IPS DF 4.7 (cell line): ENCODE measurements at regions not wholly inside any gene's neighbourhood (a gene's known extent, or its start where the extent isn't known, plus 50 kb on each side); places are given as distances from the start of the nearest gene placed in this dataset.
"Not testable (repeated sequence)": the region's sequence is repeated elsewhere in the genome, so short reads cannot be mapped to it uniquely, and the experiment has no call there.

Experiments used
- DNase-seq: peaks from one replicate; pipeline ENCODE4 v3.0.0-alpha.2; 2013; ENCODE audit warnings: low spot score; ENCODE audit errors: extremely low read depth

DNA sequence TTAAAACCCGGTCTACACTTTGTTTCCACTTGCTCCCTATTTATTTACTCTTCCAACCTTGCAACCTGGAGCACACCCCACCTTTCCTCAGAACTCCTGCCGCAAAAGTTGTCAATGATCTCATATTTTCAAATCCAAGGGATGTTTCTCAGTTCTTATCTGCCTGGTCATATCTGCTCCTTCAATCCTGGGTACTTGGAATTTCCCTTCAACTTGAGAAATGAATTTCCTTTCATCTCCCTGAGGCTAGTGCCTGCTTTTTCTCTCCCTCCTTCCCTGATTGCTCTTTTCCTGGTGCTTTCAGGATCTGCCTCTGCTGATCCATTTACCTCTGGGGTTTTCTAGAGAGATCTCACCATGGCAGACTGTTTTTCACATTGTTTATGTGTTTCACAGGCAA, 154.8 kb upstream of the IRS2 start:
- no peak for DNase-seq

GRCh38 chr13:109940637-109941036, 154.3 kb upstream of the IRS2 start:
- DNase-seq: no peak

DNA sequence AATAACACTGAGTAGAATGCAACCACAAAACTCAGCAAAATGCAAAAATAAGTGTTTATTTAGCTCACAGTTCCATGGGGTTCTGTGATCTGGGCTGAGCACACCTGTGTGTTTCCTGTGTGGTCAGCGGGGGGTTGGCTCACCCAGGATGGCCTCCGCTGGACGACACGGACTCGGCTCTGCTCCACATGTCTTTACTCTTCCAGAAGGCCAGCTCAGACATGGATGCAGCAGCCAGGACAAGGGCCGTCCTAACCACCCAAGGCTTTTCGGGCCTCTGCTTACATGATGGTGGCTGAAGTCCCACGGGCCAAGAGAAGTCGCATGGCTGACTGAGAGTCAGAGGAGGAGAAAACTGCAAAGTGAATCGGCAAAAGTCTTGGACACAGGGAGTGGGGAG, 153.5 kb upstream of the IRS2 start:
- no peak for DNase-seq

GRCh38 chr13:109939180-109939579, 152.8 kb upstream of the IRS2 start:
- no peak for DNase-seq

DNA sequence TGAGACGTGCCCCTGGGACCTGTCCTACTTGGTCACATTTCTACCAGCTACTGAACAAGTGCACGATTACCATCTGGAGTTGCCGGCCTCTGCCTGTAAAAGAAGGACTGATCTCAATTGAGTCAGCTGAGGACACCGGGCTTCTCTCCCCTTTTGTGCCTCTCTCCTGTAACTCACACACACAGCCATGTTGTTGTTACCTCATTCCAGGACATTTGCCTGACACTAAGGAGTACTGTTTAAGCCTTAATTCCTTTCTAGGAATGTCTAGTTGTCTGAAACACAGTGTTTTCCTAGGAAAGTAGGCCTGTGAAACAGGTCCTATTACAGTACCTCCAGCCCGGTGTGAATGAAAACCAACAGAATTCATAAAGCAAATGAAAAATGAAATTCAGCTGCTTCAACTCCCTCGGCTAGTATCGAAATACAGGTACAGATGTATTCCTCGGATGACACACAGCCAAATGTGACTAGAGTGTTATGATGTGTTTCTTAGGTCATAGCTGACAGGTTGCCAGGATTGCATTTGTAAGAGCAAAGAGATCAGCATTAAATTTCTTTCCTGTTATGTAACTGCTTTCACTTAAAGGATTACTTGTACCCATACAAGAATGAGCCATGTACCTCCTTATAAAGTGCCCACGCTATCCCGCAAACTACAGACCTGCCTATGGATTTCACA, 152.0 kb upstream of the IRS2 start:
- DNase-seq: no peak

GRCh38 chr13:109934520-109934919, 148.1 kb upstream of the IRS2 start:
- not testable (repeated sequence) for DNase-seq

GRCh38 chr13:109933476-109933875, 147.1 kb upstream of the IRS2 start:
- no peak for DNase-seq

GRCh38 chr13:109924376-109924775, 138.0 kb upstream of the IRS2 start:
- no peak for DNase-seq

- no peak for DNase-seq
These were observed 136.1 kb upstream of the IRS2 start for GRCh38 chr13:109922518-109922917.

- no peak for DNase-seq
These were observed 133.5 kb upstream of the IRS2 start for GRCh38 chr13:109919715-109920375.

GRCh38 chr13:109918179-109918711, 131.9 kb upstream of the IRS2 start:
- DNase-seq: no peak

DNA sequence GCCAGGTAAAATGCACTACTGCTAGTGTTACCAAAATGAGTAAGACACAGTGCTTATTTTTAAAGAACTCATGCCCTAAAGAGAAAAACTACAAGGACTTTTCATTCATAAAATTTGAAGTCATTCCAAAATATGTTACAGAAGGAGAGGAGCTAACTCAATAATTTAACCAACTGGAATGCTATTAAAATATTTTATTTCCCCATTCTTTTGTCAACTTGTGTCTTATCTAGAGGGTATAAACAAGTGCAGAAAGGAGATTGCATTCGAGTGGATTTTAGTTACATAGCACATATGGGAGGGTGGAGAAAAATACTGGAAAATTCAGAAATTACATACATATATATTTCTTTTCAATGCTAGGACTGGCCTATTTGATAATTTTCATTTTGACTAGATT, 131.0 kb upstream of the IRS2 start:
- no peak for DNase-seq

GRCh38 chr13:109913936-109914510, 127.6 kb upstream of the IRS2 start:
- DNase-seq: no peak

- DNase-seq: no peak
These were observed 126.8 kb upstream of the IRS2 start for GRCh38 chr13:109913186-109913585.

DNA sequence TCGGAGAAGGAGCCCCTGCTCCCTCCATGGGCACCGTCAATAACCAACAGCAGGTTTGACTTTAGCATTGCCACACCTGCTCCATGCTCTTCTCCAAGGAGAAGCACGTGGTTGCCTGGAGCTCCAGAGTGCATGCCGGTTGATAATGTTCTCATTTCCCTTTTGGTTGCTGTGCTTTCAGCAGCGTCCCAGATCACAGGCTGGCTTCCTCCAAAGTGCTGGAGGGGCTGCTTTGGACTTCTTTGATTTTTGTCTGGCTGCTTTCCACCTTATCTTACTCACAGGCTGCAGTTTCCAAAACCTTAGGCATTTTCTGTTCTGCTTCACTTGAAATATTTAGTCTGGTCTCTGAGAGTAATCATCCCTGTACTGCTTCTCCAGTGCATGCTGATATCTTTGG, 123.8 kb upstream of the IRS2 start:
- no peak for DNase-seq

- no peak for DNase-seq
These were observed 120.6 kb upstream of the IRS2 start for GRCh38 chr13:109906976-109907375.

- peak; percentile 46 for DNase-seq
These were observed 117.8 kb upstream of the IRS2 start for GRCh38 chr13:109904218-109904617.

DNA sequence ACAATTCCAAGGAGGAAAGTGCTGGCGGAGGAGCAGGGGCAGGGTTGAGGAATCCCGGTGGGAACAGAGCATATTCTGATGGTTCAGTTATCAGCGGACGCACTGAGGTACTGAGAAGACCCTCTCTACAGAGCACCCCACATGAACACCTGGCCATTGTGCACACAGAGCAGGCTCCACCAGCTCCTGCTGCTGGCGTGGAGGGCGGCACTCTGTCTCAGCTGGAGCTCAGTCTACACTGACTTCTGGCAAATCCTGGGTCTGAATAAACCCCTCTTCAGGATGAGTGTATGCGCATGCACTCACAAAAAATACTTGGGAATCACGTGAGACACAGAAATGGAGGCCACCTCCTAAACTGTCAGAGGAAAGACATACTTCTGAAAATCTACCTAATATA, 114.4 kb upstream of the IRS2 start:
- DNase-seq: no peak

DNA sequence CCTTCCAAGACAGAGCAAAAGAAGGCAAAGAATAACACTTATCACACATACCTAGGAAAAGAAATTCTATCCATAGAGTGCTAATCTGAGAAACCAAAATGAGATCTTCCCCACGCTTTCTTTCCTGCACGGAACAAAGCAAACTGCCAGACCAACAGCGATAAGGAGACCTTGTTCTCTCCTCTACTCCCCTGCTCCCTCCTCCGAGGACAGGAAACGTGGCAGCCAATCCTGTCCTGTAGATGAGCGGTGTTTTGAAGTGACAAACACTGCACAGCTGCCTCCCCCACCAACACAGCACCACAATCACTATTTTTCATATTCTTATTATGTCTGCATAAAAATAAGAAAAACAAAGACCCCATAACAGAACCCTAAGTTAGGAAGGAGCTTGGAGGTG, 113.9 kb upstream of the IRS2 start:
- no peak for DNase-seq

- DNase-seq: no peak
These were observed 113.4 kb upstream of the IRS2 start for GRCh38 chr13:109899748-109900147.

DNA sequence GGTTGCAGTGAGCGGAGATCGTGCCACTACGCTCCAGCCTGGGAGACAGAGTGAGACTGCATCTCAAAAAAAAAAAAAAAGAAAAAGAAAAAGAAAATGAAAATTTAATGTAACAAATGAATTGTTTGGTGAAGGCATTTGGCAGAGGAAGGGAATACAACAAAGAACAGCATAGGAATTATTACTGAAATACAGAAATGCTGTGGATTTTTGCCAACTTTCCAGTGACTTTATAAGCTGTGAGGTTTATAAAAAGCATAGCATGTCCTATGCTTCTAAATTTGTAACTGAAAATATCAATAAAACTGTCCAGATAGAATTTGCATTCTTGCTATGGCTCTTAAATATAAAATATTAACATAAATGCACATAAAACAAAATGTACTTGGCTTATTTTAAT, 112.9 kb upstream of the IRS2 start:
- DNase-seq: no peak

DNA sequence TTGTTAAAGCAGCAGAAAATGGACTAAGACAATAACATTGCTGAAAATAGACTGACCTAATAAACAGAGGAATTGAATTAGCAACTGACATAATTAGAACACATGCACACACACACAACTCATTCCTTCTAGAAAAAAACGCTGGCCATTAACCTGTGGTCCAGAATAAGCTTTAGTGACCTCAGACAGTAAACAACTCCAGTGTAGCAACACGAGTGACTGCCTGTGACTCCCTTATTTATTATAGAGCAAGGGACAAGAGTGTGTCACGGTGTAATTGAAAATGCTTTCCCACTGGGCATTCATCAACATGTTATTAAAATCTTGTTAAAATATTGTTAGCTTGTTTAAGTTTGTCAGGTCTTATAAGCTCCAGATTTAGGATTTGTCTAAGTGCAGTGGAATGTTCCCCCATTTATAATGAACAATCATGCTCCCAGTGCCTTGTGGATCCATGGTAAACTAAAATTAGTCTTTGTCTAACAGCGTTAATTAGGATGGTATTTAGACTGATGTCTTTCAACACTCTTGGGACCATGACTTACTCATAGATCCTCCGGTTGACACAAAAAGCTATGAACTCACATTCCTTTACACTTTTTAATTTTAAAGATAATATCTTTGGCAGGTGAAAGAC, 111.7 kb upstream of the IRS2 start:
- DNase-seq: no peak
